PC-9 (cell line): ENCODE measurements at regions not wholly inside any gene's neighbourhood (a gene's known extent, or its start where the extent isn't known, plus 50 kb on each side); places are given as distances from the start of the nearest gene placed in this dataset.
A peak's percentile ranks its signal among the peaks of the same experiment; 100 is the strongest.

Source experiments
- BruUV-seq: library from RNA; stranded (reverse); fragments of 400-500 nt; replicated peaks from 2 replicates; lab custom pipeline; 2021; lab: Mats Ljungman, UMichigan
- CTCF ChIA-PET: fragments of 300-600 bp; sonication (Branson Sonifier 250); formaldehyde crosslinking; loops from one replicate; lab custom pipeline; 2022; ENCODE audit warnings: antibody characterized with exemption; lab: Charles Lee
- POLR2A ChIA-PET: fragments of 300-600 bp; sonication (Branson Sonifier 250); formaldehyde crosslinking; loops from one replicate; lab custom pipeline; 2022; ENCODE audit warnings: antibody characterized with exemption; ENCODE audit not compliant: unreplicated experiment; lab: Charles Lee
- DNase-seq, 2 experiments: peaks; one replicate each; pipeline versions ENCODE4 v3.0.0 to v3.0.0-alpha.2; 2015 to 2022; ENCODE audit warnings: mixed read lengths in 1 of 2
- H2AFZ ChIP-seq: fragments of 200-600 bp; sonication (generic); 2 replicates; pipeline ENCODE4 v1.8.1; 2017; ENCODE audit warnings: antibody characterized with exemption
- H3F3A ChIP-seq: fragments of 200-600 bp; sonication (generic); 2 replicates; pipeline ENCODE4 v1.8.1; 2017; ENCODE audit warnings: antibody characterized with exemption, mild to moderate bottlenecking, low read depth; ENCODE audit not compliant: insufficient read depth
- H3K27ac ChIP-seq: fragments of 200-600 bp; sonication (generic); 2 replicates; pipeline ENCODE4 v1.6.1; 2016; ENCODE audit warnings: mixed run types
- H3K27me3 ChIP-seq: fragments of 200-600 bp; sonication (generic); 2 replicates; pipeline ENCODE4 v1.6.1; 2016; ENCODE audit warnings: low read depth, mixed run types; ENCODE audit not compliant: insufficient read depth
- H3K36me3 ChIP-seq: fragments of 200-600 bp; sonication (generic); 2 replicates; pipeline ENCODE4 v1.6.1; 2016; ENCODE audit warnings: low read depth, mixed run types
- H3K4me1 ChIP-seq: fragments of 200-600 bp; sonication (generic); replicated peaks from 2 replicates; pipeline ENCODE4 v1.6.1; 2016; ENCODE audit warnings: mixed run types; ENCODE audit not compliant: insufficient read depth
- H3K4me2 ChIP-seq: fragments of 200-600 bp; sonication (generic); 2 replicates; pipeline ENCODE4 v1.6.1; 2017; ENCODE audit warnings: mixed run types
- H3K4me3 ChIP-seq: fragments of 200-600 bp; sonication (generic); 2 replicates; pipeline ENCODE4 v1.6.1; 2016; ENCODE audit warnings: mixed run types
- H3K79me2 ChIP-seq: fragments of 200-600 bp; sonication (generic); 2 replicates; pipeline ENCODE4 v1.6.1; 2017; ENCODE audit warnings: low read depth, mixed run types
- H3K9me2 ChIP-seq: fragments of 200-600 bp; sonication (generic); 2 replicates; pipeline ENCODE4 v1.8.1; 2017; ENCODE audit warnings: mild to moderate bottlenecking; ENCODE audit not compliant: insufficient read depth
- H3K9me3 ChIP-seq: fragments of 200-600 bp; sonication (generic); 2 replicates; pipeline ENCODE4 v1.8.1; 2016; ENCODE audit warnings: low read depth; ENCODE audit not compliant: insufficient read depth
- H4K20me1 ChIP-seq: fragments of 200-600 bp; sonication (generic); 2 replicates; pipeline ENCODE4 v1.8.1; 2017; ENCODE audit not compliant: insufficient read depth
- EZH2 ChIP-seq: fragments of 200-600 bp; sonication (generic); IDR thresholded peaks from 2 replicates; pipeline ENCODE4 v1.8.0; 2017; ENCODE audit warnings: antibody characterized with exemption, low read depth
- intact Hi-C: fragments of 100-400 bp; cut with micrococcal nuclease; formaldehyde crosslinking; loops from one replicate; pipeline ENCODE4 v1.10.0; 2022; ENCODE audit not compliant: unreplicated experiment
- TF ChIP-seq, protein P1 (sequence below): fragments of 200-600 bp; sonication (generic); conservative IDR thresholded peaks from 2 replicates; pipeline ENCODE4 v1.6.1; 2017; ENCODE audit warnings: mixed run types, antibody characterized with exemption, mild to moderate bottlenecking, moderate library complexity

DNA sequence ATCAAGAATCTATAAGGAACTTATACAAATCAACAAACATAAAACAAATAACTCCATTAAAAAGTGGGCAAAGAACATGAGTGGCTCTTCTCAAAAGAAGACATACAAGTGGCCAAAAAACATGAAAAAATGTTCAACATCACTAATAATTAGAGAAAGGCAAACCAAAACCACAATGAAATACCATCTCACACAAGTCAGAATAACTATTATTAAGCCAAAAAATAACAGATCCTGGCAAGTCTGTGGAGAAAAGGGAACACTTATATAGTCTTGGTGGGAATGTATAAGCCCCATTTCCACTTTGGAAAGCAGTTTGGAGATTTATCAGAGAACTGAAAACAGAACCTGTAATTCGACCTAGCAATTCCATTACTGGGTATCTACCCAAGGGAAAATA is 921.0 kb downstream of the KCNA4 start:
- no peak overlapping the region for H2AFZ ChIP-seq
- intact Hi-C loops = no loop called here
- H3K4me3 ChIP-seq = no peak overlapping the region
- no peaks in the 10 kb centered on the region for H3K36me3 ChIP-seq
- no peaks in the 10 kb centered on the region for H3K27me3 ChIP-seq
- no peaks in the 10 kb centered on the region for H3K9me2 ChIP-seq
- H3K4me2 ChIP-seq = no peak overlapping the region
- H4K20me1 ChIP-seq = no peaks in the 10 kb centered on the region
- H3F3A ChIP-seq = no peaks in the 10 kb centered on the region
- H3K9me3 ChIP-seq = no peaks in the 10 kb centered on the region; the same call in 1 of the 2 replicates
- no peaks in the 10 kb centered on the region for H3K79me2 ChIP-seq
- no peaks in the 10 kb centered on the region for H3K4me1 ChIP-seq
- no peak for TF ChIP-seq EZH2
- TF ChIP-seq, protein P1, sequence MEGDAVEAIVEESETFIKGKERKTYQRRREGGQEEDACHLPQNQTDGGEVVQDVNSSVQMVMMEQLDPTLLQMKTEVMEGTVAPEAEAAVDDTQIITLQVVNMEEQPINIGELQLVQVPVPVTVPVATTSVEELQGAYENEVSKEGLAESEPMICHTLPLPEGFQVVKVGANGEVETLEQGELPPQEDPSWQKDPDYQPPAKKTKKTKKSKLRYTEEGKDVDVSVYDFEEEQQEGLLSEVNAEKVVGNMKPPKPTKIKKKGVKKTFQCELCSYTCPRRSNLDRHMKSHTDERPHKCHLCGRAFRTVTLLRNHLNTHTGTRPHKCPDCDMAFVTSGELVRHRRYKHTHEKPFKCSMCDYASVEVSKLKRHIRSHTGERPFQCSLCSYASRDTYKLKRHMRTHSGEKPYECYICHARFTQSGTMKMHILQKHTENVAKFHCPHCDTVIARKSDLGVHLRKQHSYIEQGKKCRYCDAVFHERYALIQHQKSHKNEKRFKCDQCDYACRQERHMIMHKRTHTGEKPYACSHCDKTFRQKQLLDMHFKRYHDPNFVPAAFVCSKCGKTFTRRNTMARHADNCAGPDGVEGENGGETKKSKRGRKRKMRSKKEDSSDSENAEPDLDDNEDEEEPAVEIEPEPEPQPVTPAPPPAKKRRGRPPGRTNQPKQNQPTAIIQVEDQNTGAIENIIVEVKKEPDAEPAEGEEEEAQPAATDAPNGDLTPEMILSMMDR = no peak
- no peak overlapping the region for H3K27ac ChIP-seq
- ChIA-PET CTCF (no interaction called here), POLR2A (no interaction called here)
- BruUV-seq = no TSS peak
- DNase-seq = no peak

DNA sequence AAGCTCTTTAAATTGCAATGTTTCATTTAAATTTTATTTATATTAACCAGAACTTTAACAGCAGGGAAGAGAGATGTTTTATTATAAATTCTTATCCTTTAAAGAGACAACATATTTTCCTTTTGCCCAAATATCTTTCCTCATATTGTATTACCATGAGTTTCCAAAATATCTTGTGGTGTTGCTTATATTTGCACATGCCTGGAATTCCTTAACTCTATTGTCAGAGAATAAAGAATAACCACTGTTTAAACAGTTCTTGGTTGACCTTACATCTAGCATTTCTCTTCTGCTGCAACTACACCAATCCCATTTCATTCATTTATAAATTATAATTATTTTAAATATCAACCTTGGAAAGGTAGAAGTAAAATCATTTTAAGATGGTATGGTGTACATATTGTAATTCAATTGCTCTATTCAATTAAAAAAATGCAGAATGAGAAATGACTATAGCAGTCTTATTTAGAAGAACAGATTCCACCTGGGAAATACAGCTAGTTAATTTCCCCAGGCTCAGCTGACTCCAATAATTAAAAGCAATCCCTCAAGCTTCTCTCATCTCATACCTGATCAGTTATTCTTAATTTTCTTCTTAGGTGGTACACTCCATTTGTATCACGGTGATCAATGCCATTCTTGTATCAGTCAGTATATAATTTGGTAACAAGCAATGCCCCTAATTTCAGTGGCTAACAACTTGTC is 923.3 kb downstream of the KCNA4 start:
- CTCF ChIA-PET = no interaction called here
- Histone ChIP-seq H3K27ac (no peak overlapping the region), H3K27me3 (no peaks in the 10 kb centered on the region), H3K4me2 (no peak overlapping the region), H3K4me1 (no peaks in the 10 kb centered on the region), H2AFZ (no peak overlapping the region), H3K36me3 (no peaks in the 10 kb centered on the region), H3K9me2 (no peaks in the 10 kb centered on the region), H3K9me3 (no peaks in the 10 kb centered on the region; the same call in 1 of the 2 replicates), H3K79me2 (no peaks in the 10 kb centered on the region), H3K4me3 (no peak overlapping the region), H3F3A (no peaks in the 10 kb centered on the region), H4K20me1 (no peaks in the 10 kb centered on the region)
- intact Hi-C loops = no loop called here
- POLR2A ChIA-PET = interaction anchor here (0.6 kb wide), 1 partner anchor 322 kb away, joined by 7 read pairs; no protein-coding TSS in a partner anchor
- BruUV-seq = no TSS peak
- TF ChIP-seq EZH2 = no peak
- TF ChIP-seq, protein P1 = no peak
- DNase-seq = peak in 1 of 2 experiments; percentile 37

DNA sequence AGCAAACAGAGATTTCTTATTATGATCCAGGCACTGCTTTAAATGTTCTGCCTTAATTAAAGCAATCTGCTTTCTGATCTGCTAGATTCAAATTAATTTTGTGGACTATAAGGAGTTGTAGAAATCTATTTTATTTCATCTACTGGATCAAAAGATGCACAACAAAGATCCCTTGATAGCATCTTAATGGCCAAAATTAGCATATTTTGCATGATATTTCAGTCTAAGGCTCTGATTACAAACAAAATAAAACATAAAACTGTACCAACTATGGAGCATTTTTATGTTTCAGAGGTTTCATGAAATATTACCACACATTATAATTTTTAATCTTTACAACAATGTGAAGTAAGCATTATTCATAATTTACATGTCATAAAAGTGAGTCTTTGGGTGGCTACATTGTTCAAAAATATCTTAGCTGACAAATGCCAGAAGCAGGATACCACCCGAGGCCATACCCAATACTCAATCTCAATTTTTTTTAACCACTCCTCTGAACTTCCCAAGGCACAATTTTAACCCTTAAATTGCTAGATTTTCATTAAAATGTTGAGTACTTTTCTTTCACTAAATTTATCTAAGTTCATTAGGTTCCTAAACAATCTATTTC is 929.5 kb downstream of the KCNA4 start:
- Histone ChIP-seq H3K79me2 (no peaks in the 10 kb centered on the region), H3K27me3 (no peaks in the 10 kb centered on the region), H3K9me3 (peaks cover 3% of the 10 kb centered on the region; the same call in 1 of the 2 replicates), H4K20me1 (no peaks in the 10 kb centered on the region), H3K36me3 (no peaks in the 10 kb centered on the region), H3K4me2 (no peak overlapping the region), H3F3A (no peaks in the 10 kb centered on the region), H3K4me3 (no peak overlapping the region), H3K27ac (no peak overlapping the region), H2AFZ (no peak overlapping the region), H3K9me2 (no peaks in the 10 kb centered on the region), H3K4me1 (no peaks in the 10 kb centered on the region)
- intact Hi-C loops = no loop called here
- ChIA-PET CTCF (no interaction called here), POLR2A (no interaction called here)
- DNase-seq = no peak
- BruUV-seq = no TSS peak
- TF ChIP-seq EZH2 = no peak
- TF ChIP-seq, protein P1 = no peak
